Activated CD4-positive, alpha-beta T cell treated with anti-CD3 and anti-CD28 coated beads, Interleukin-2, amount 10 ng/mL, durations not matched to agents 24 days and 14 days (primary cell): ENCODE measurements at regions not wholly inside any gene's neighbourhood (a gene's known extent, or its start where the extent isn't known, plus 50 kb on each side); places are given as distances from the start of the nearest gene placed in this dataset.
A peak's percentile ranks its signal among the peaks of the same experiment; 100 is the strongest.
"Not testable (repeated sequence)": the region's sequence is repeated elsewhere in the genome, so short reads cannot be mapped to it uniquely, and the experiment has no call there.

Experiments
- DNase-seq: peaks from one replicate; pipeline ENCODE4 v3.0.0; 2022
- H3K27ac Mint-ChIP-seq: one replicate; pipeline ENCODE4 v1.8.0; 2022; ENCODE audit warnings: mild to moderate bottlenecking, mixed read lengths
- H3K27me3 Mint-ChIP-seq: one replicate; pipeline ENCODE4 v1.8.0; 2022; ENCODE audit warnings: mixed read lengths
- H3K36me3 Mint-ChIP-seq: one replicate; pipeline ENCODE4 v1.8.0; 2022; ENCODE audit warnings: low read depth, mild to moderate bottlenecking, mixed read lengths
- H3K4me1 Mint-ChIP-seq: one replicate; pipeline ENCODE4 v1.8.0; 2021; ENCODE audit warnings: mixed read lengths
- H3K4me3 Mint-ChIP-seq: one replicate; pipeline ENCODE4 v1.8.0; 2022; ENCODE audit warnings: mild to moderate bottlenecking, moderate library complexity, mixed read lengths
- H3K9me3 Mint-ChIP-seq: one replicate; pipeline ENCODE4 v1.8.0; 2021; ENCODE audit warnings: mixed read lengths
- intact Hi-C: fragments of 100-400 bp; cut with micrococcal nuclease; formaldehyde crosslinking; loops from one replicate; pipeline ENCODE4 v1.15.1; 2023

- Mint-ChIP-seq H3K9me3 (peaks cover 22% of the 10 kb centered on the region), H3K36me3 (no peaks in the 10 kb centered on the region), H3K27ac (no peak overlapping the region), H3K27me3 (no peaks in the 10 kb centered on the region), H3K4me3 (no peak overlapping the region), H3K4me1 (no peaks in the 10 kb centered on the region)
- no peak for DNase-seq
- intact Hi-C loops, result no loop called here
Observed at GRCh38 chr2:207371877-207372276, 157.9 kb upstream of the CREB1 start.

- intact Hi-C loops, result no loop called here
- Mint-ChIP-seq H3K27me3 (no peaks in the 10 kb centered on the region), H3K4me1 (no peaks in the 10 kb centered on the region), H3K4me3 (no peak overlapping the region), H3K27ac (no peak overlapping the region), H3K36me3 (no peaks in the 10 kb centered on the region), H3K9me3 (peaks cover 22% of the 10 kb centered on the region)
- no peak for DNase-seq
Observed at GRCh38 chr2:207372483-207372882, 157.3 kb upstream of the CREB1 start.

GRCh38 chr2:207375207-207375875 lies 154.4 kb upstream of the CREB1 start:
- no peak overlapping the region for H3K27ac Mint-ChIP-seq

GRCh38 chr2:207378620-207379019 lies 151.1 kb upstream of the CREB1 start:
- peaks cover 28% of the 10 kb centered on the region for H3K9me3 Mint-ChIP-seq
- H3K36me3 Mint-ChIP-seq, H3K4me1 Mint-ChIP-seq, DNase-seq, H3K4me3 Mint-ChIP-seq, H3K27ac Mint-ChIP-seq, intact Hi-C loops, H3K27me3 Mint-ChIP-seq: not testable (repeated sequence)

More at GRCh38 chr2:207375207-207375875, 154.4 kb upstream of the CREB1 start:
- H3K27me3 Mint-ChIP-seq, result no peaks in the 10 kb centered on the region
- no peaks in the 10 kb centered on the region for H3K4me1 Mint-ChIP-seq
- intact Hi-C loops, result no loop called here
- no peak overlapping the region for H3K4me3 Mint-ChIP-seq
- H3K36me3 Mint-ChIP-seq, result peaks cover 5% of the 10 kb centered on the region
- H3K9me3 Mint-ChIP-seq, result peaks cover 38% of the 10 kb centered on the region
- DNase-seq, result no peak

GRCh38 chr2:207385076-207385475 lies 144.7 kb upstream of the CREB1 start:
- Mint-ChIP-seq H3K4me1 (peaks cover 2% of the 10 kb centered on the region), H3K27ac (no peak overlapping the region), H3K9me3 (peaks cover 7% of the 10 kb centered on the region), H3K4me3 (no peak overlapping the region), H3K27me3 (no peaks in the 10 kb centered on the region), H3K36me3 (peaks cover 2% of the 10 kb centered on the region)
- intact Hi-C loops, result no loop called here
- DNase-seq, result no peak

- Mint-ChIP-seq H3K36me3 (no peaks in the 10 kb centered on the region), H3K9me3 (peaks cover 4% of the 10 kb centered on the region), H3K27ac (no peak overlapping the region), H3K4me1 (peaks cover 2% of the 10 kb centered on the region), H3K4me3 (no peak overlapping the region), H3K27me3 (no peaks in the 10 kb centered on the region)
- intact Hi-C loops, result no loop called here
- no peak for DNase-seq
Observed at GRCh38 chr2:207385903-207386302, 143.9 kb upstream of the CREB1 start.

GRCh38 chr2:207387001-207387571 lies 142.7 kb upstream of the CREB1 start:
- Mint-ChIP-seq H3K36me3 (no peaks in the 10 kb centered on the region), H3K4me1 (peaks cover 2% of the 10 kb centered on the region), H3K27ac (no peak overlapping the region), H3K27me3 (no peaks in the 10 kb centered on the region), H3K4me3 (no peak overlapping the region), H3K9me3 (peaks cover 6% of the 10 kb centered on the region)
- DNase-seq, result no peak
- intact Hi-C loops, result no loop called here

- H3K9me3 Mint-ChIP-seq, result peaks cover 11% of the 10 kb centered on the region
- peaks cover 11% of the 10 kb centered on the region for H3K4me1 Mint-ChIP-seq
- no peak overlapping the region for H3K27ac Mint-ChIP-seq
- intact Hi-C loops, result no loop called here
- no peaks in the 10 kb centered on the region for H3K36me3 Mint-ChIP-seq
- H3K4me3 Mint-ChIP-seq, result no peak overlapping the region
- H3K27me3 Mint-ChIP-seq, result no peaks in the 10 kb centered on the region
- no peak for DNase-seq
Observed at GRCh38 chr2:207390302-207391095, 139.3 kb upstream of the CREB1 start.

GRCh38 chr2:207394203-207394781 lies 135.5 kb upstream of the CREB1 start:
- Mint-ChIP-seq H3K36me3 (no peaks in the 10 kb centered on the region), H3K4me3 (no peak overlapping the region), H3K27me3 (no peaks in the 10 kb centered on the region), H3K4me1 (peaks cover 9% of the 10 kb centered on the region), H3K9me3 (peaks cover 12% of the 10 kb centered on the region), H3K27ac (peak overlapping the region; percentile 52)
- intact Hi-C loops, result no loop called here
- DNase-seq, result no peak

- H3K9me3 Mint-ChIP-seq, result peaks cover 12% of the 10 kb centered on the region
- H3K4me1 Mint-ChIP-seq, result peaks cover 9% of the 10 kb centered on the region
- H3K36me3 Mint-ChIP-seq, result no peaks in the 10 kb centered on the region
- peak overlapping the region; percentile 52 for H3K27ac Mint-ChIP-seq
- no peaks in the 10 kb centered on the region for H3K27me3 Mint-ChIP-seq
- intact Hi-C loops, result no loop called here
- no peak overlapping the region for H3K4me3 Mint-ChIP-seq
- DNase-seq, result no peak
Observed at GRCh38 chr2:207394812-207395534, 134.8 kb upstream of the CREB1 start.

GRCh38 chr2:207395535-207396251 lies 134.1 kb upstream of the CREB1 start:
- no peak overlapping the region for H3K27ac Mint-ChIP-seq

GRCh38 chr2:207397917-207398655 lies 131.7 kb upstream of the CREB1 start:
- intact Hi-C loops, result no loop called here
- H3K27ac Mint-ChIP-seq, result no peak overlapping the region
- no peaks in the 10 kb centered on the region for H3K27me3 Mint-ChIP-seq
- H3K4me3 Mint-ChIP-seq, result no peak overlapping the region
- no peaks in the 10 kb centered on the region for H3K36me3 Mint-ChIP-seq
- H3K4me1 Mint-ChIP-seq, result peaks cover 9% of the 10 kb centered on the region
- DNase-seq, result no peak
- peaks cover 7% of the 10 kb centered on the region for H3K9me3 Mint-ChIP-seq

More at GRCh38 chr2:207395535-207396251, 134.1 kb upstream of the CREB1 start:
- intact Hi-C loops, result no loop called here
- Mint-ChIP-seq H3K4me1 (peaks cover 9% of the 10 kb centered on the region), H3K4me3 (no peak overlapping the region), H3K9me3 (peaks cover 12% of the 10 kb centered on the region), H3K27me3 (no peaks in the 10 kb centered on the region), H3K36me3 (no peaks in the 10 kb centered on the region)
- DNase-seq, result no peak
